H1 (cell line): ENCODE measurements at regions not wholly inside any gene's neighbourhood (a gene's known extent, or its start where the extent isn't known, plus 50 kb on each side); places are given as distances from the start of the nearest gene placed in this dataset.

ENCODE experiments used
- BACH1 ChIP-seq: IDR thresholded peaks from 2 replicates; pipeline ENCODE4 v1.6.1; 2012; ENCODE audit warnings: low read length, improper control_type of control experiment
- CTCF ChIP-seq, 3 experiments: IDR thresholded peaks; 1 replicate in 2 of 3; 2 replicates in 1 of 3; pipeline versions ENCODE4 v1.5.1 to v1.6.1; 2011; ENCODE audit warnings: low read length in 3 of 3, mild to moderate bottlenecking in 3 of 3, inconsistent platforms in 2 of 3, low read depth in 1 of 3, moderate library complexity in 1 of 3; ENCODE audit not compliant: insufficient read depth in 1 of 3; ENCODE audit errors: control extremely low read depth in 1 of 3
- KDM5A ChIP-seq: fragments of 200-600 bp; IDR thresholded peaks from 2 replicates; pipeline ENCODE4 v1.7.1; 2012; ENCODE audit warnings: mild to moderate bottlenecking, low read length, inconsistent platforms, mixed read lengths
- NANOG ChIP-seq: IDR thresholded peaks from 2 replicates; pipeline ENCODE4 v1.6.1; 2011; ENCODE audit warnings: low read length, low read depth, mild to moderate bottlenecking, inconsistent platforms; ENCODE audit not compliant: insufficient read depth, poor library complexity, severe bottlenecking
- PHF8 ChIP-seq: fragments of 200-600 bp; sonication (generic); conservative IDR thresholded peaks from 2 replicates; pipeline ENCODE4 v1.7.1; 2012; ENCODE audit warnings: low read depth, mild to moderate bottlenecking, inconsistent platforms, low read length, moderate library complexity
- RNF2 ChIP-seq: fragments of 200-900, 300-1000 bp; sonication (generic); IDR thresholded peaks from 2 replicates; pipeline ENCODE4 v1.7.1; 2016; ENCODE audit warnings: borderline replicate concordance, low read depth, mild to moderate bottlenecking, antibody characterized with exemption, low read length; ENCODE audit not compliant: poor library complexity, severe bottlenecking; ENCODE audit errors: missing control alignments
- TAF1 ChIP-seq: IDR thresholded peaks from 2 replicates; pipeline ENCODE4 v1.6.1; 2011; ENCODE audit warnings: mild to moderate bottlenecking, low read depth, low read length

DNA sequence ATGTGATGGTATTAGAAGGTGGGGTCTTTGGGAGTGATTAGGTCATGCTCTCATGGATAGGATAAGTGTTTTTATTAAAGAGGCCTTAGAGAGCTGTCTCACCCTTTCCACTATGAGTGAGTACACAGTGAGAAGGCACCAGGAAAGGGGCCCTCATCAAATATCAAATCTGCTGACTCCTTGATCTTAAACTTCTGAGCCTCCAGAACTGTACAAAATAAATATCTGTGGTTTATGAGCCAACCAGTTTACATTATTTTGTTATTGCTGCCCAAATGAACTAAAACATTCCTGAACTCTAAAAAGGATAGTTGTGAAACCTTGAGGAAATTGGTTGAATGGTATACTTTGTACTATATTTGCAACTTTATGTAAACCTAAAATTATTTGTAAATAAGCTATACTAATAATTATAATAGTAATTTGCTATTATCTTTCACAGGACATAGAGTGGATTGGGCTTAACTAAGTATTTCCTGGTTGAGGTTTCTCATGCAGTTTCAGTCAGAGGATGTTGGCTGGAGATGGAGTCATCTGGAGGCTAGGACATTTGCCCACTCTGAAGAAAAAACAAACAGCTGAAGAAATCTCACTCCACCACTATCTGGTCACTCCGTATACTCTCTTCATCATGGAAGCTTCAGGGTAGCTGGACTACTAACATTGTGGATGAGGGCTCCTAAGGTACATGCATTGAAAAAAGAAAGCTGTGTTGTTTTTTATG is 1068.6 kb upstream of the CADM2 start (continued):
- TF ChIP-seq NANOG (no peak), PHF8 (no peak), TAF1 (no peak), KDM5A (no peak), RNF2 (no peak), BACH1 (no peak), CTCF (IDR thresholded peaks at IDR 0.05; ENCODE audit: control extremely low read depth in 1 of 3, insufficient read depth in 1 of 3, low read depth in 1 of 3, low read length in 3 of 3) (no peak)
